T-helper 2 cell treated with Interferon-gamma antibody and Interleukin-4, amounts not matched to agents 100 ng/mL and 5 ng/mL, for 36 hours (primary cell): ENCODE measurements at regions not wholly inside any gene's neighbourhood (a gene's known extent, or its start where the extent isn't known, plus 50 kb on each side); places are given as distances from the start of the nearest gene placed in this dataset.
"Not testable (repeated sequence)": the region's sequence is repeated elsewhere in the genome, so short reads cannot be mapped to it uniquely, and the experiment has no call there.

Experiments
- intact Hi-C: fragments of 100-400 bp; cut with micrococcal nuclease; formaldehyde crosslinking; loops from one replicate; pipeline ENCODE4 v1.15.1; 2023

DNA sequence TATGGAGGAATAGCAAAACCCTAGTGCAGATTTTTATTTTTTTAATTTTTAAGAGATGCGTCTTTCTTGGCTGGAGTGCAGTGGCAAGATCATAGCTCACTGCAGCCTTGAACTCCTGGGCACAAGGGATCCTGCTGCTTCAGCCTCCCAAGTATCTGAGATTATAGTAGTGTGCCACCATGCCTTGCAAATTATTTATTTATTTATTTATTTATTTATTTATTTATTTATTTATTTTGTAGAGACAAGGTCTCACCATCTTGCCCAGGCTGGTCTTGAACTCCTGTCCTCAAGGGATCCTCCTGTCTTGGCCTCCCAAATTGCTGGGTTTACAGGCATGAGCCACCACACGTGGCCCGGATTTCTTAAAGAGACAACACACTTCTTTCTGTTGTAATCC lies 1158.8 kb downstream of the AACS start:
- intact Hi-C loops: no loop called here

DNA sequence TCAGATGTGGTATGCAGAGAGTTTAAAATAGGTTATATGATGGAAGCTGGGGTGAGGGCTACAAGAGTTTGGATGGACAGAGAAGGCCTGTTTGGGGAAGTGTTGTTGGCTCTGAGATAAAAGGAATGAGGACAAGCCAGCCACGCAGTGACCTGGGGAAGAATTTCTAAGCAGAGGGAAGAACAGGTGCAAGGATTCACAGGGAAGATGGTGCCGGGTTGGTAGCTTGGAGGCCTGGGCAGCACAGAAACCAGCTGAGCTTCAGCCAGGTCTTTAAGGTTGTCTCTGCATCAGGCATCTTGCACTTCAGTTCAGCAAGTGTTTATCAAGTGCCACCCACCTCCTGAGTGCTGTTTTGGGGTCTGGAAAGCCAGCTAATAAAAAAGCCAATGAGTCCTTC lies 1163.7 kb downstream of the AACS start:
- intact Hi-C loops: no loop called here

DNA sequence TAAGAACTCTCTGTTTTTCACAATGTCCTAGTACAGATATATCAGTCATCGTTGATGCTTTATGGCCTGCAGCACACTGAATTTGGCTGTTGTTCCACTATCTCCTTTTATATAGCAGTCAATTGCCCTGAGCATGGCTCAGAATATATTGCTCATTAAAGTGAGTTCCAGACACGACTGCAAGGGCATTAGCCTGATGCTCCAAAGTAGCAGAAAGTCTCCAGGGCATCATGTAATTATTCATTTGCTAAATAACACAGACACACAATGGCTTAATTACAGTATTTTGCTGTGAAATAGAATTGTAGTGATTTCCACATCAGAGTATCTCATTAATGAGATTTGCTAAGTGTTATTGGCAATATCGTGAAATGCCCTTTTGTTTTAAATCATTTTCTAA lies 1167.5 kb downstream of the AACS start:
- intact Hi-C loops: no loop called here

- intact Hi-C loops: no loop called here
Measured at GRCh38 chr12:126233625-126234024, 1168.4 kb downstream of the AACS start.

DNA sequence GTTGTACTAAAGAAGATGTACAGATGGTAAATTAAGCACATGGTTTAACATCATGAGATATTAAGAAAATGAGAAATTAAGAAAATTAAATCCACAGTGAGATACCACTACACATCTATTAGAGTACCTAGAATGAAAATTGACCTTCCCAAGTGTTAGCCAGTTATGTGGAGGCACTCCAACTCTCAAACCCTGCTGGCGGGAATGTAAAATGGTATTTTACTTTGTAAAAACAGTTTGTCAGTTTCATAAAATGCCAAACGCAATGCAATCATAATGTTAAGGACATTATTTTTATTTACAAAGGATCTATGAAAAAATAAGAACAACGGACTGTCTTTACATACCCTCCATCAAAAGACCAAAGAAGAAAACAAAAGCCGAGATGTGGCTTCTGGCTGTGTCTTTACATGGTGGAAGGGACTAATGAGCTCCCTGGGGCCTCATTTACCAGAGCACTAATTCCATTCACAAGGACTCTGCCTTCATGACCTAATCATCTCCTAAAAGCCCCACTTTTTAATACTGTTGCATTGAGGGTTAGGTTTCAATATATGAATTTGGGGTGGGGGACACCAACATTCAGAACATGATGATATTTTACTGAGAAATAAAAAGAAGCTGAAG lies 1178.7 kb downstream of the AACS start:
- intact Hi-C loops: no loop called here

DNA sequence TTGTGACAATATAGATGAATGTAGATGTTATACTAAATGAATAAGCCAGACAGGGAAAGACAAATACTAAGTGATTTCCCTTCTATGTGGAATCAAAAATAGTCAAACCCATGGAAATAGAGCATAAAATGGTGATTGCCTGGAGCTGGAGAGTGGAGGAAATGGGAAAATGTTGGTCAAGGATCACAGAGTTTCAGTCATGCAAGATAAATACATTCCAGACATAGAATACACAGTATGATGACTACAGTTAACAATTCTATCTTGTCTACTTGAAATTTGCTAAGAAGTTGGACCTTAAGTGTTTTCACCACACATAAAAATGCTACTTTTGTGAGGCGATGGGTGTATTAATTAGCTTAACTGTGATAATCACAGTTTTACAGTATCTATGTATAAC lies 1182.7 kb downstream of the AACS start:
- intact Hi-C loops: no loop called here

GRCh38 chr12:126248871-126249403 lies 1183.7 kb downstream of the AACS start:
- intact Hi-C loops: no loop called here

DNA sequence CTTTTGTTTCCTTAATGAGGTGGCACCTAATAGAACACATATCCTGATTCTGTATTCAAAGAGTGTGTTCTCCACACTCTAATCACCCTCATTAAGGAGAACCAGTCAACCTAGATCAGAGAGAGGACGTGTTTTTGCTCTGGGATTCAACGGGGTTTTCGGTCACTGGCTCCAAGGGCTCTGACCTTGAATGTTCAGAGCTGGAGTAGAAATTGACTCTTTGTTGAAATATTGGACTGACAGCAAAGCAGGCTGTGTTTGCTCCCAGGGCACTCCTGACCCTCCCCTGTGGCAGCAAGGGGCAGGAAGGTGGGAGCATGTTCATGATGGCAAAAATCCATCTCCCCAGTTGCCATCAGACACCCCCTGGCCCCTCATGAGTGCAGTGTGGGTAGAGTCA lies 1193.0 kb downstream of the AACS start:
- intact Hi-C loops: no loop called here

DNA sequence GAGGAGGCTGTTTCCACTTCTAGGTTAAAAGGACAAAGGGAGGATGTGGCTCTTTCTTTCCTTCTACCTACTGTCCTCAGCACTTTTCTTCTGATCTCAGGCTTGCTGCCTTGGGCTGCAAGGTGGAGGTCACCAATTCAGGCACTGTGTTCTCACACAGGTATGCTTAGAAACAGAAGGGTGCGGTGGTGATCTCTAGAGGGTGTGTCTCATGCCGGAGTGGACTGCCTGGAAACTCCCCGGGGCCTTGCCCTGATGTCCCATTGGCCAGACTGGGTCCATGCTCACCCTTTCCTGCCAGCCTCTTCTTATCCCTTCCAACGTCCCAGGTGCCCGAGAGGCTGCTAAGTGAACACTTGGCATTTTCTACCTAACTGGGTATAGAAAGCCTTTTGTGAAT lies 1197.6 kb downstream of the AACS start:
- intact Hi-C loops: no loop called here

DNA sequence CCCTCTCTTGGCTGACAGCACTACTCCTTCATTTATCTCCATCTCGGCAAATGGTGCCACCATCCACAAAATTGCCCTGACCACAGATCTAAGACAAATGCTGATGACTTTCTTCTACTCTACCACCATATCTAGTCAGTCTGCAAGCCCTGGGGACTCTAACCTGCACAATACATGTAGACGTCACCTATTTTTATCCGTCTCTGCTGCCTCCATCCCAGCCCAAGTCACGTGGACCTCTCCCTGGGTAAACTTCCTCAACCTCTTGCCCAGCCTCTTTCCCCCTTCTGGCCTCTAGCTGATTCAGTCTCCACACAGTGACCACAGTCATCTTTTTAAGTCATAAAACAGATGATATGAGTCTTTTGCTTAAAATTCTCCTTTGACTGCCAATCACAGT lies 1203.0 kb downstream of the AACS start:
- intact Hi-C loops: no loop called here

DNA sequence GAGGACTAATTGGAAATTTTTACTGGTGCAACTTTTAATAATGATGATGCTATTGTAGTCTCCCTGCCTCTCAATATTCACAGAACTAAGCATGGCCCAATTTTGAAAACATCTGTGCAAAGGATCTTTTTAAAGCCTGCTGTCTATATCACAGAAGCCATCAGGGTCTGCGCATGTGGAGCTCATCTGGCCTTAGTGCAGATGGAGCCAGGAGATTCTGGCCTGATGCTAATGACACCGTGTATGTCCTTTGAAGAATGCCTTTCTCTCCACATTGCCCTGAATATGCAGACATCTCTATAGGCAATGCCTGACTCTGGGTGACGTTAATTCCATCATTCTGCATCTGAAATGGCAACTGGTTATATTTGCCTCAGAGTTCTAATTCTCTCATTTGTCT lies 1205.9 kb downstream of the AACS start:
- intact Hi-C loops: no loop called here

- intact Hi-C loops: no loop called here
Measured at GRCh38 chr12:126282691-126283090, 1217.5 kb downstream of the AACS start.

GRCh38 chr12:126286203-126286602 lies 1221.0 kb downstream of the AACS start:
- intact Hi-C loops: no loop called here

DNA sequence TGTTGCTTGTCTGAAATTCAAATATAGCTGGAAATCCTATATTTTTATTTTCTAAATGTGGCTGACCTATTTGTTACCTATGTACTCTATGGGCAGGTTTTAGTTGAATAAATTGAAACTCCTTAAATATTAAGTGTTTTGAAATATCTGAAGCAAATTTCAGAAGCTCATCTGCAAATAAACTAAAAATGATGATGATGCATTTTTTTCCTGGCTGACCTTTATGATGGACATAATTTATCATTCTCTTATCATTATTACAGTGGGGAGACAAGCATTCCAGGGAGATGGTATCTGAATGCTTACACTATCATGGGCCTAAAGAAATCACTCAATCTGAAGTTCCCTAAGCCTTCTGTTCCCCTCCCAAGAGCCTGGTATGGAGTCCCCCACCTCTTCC lies 1225.2 kb downstream of the AACS start:
- intact Hi-C loops: no loop called here

- intact Hi-C loops: not testable (repeated sequence)
Measured at GRCh38 chr12:126291987-126292386, 1226.8 kb downstream of the AACS start.

DNA sequence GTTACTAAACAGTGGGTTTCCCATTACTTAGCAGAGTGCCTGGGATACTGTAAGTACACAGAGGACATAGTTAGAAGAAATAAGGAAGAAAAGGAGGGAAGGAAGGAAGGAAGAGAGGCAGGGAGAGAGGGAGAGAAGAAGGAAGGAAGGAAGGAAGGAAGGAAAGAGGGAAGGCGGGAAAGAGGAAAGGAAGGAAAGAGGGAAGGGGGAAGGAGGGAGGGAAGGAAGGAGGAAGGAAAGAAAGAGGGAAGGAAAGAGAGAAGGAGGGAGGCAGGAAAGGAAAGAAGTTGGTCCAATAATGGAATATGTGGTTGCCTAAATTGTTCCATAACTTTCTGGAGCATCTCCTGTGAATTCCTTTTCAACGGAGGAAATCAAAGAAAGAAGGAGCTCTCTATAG lies 1230.4 kb downstream of the AACS start:
- intact Hi-C loops: no loop called here

DNA sequence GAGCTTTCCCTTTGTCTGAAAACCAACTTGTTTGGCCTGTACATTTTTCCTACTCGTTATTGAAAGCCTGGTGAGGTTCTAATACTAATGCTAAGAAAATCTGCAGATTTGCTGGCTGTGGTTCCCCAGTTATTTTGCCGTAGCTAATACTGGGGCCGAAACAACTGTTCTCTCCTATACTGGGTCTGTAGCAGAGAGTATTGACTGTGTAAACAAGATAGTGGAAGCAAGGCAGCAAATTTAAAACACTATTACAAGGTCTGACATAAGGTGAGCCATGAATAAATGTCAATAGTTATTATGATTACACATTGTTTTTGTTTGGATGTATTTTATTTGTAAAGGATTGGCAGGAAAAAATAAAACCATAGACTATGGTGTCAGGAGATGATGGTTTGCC lies 1244.0 kb downstream of the AACS start:
- intact Hi-C loops: no loop called here

DNA sequence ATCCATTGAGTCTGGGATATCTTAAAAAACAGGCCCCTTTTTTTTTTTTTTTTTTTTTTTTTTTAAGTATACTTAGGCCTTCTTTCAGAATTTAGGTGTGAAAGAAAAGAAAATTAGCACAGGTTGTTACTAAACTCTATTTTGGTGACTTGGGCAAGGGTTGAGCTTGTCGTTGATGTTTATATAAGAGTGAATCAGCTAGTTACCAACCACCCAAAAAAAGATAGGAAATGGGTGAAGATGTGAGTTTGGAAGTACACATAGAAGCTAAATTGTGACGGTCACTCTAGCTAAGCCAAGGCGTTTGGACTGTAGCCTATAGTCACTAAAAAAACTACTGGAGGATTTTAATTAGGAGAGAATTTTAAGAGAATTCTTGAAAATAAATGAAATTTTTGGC lies 1247.2 kb downstream of the AACS start:
- intact Hi-C loops: no loop called here

DNA sequence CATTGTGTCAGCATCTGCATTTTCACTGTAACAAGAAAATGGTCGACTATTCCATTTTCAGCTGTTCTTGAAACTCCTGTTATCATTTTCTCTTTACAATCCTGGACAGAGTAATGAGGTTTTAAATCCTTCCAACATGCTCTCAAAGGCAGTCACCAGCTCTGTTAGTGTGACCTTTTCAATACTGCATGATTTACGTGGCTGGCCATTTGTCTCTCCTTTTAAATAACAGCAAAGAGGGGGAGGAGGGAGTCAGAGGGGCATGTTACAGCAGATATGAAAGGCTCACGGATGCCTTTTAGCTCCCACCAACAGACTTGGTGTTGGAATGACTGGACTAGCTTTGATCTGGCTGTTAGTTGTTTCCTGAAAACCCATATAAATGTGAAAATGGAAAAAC lies 1251.2 kb downstream of the AACS start:
- intact Hi-C loops: no loop called here

DNA sequence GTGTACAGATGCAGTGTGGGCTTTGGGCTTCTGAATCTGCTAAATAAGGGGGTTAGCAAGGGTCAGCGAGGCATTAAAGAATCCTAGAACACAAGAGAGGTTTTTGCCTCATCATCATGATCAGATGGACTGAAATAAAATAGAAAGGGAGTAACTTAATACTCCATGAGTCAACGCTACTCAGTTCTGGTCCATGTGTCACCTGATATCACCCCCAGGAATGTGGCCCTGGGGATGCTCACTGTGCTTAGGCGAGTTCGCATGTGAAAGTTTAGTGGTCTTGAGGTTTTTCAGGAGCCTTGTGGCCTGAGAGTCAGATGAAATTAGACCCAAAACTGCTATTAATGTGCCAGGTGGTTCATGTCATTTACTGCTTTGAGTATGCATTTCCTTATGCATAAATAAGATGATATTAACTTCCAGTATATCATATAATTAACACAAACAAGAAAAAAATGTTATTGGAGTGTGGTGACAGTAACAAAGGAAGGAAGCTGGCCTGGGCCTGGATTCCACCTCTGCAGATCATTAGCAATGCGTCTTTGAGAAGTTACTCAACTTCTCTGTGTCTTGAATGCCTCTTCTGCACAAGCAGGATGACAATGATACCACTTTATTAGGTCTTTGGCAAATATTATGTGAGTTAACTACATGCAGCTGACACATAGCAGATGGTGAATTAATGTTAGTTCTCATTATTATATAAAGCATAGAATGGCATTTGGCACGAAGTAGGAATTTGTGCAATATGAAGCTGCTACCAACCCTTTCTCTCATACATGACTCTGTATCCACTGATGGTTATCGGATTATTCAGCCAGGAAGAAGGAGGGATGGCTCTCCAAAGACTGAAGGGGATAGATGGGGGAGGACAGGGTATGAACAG lies 1272.6 kb downstream of the AACS start:
- intact Hi-C loops: no loop called here

DNA sequence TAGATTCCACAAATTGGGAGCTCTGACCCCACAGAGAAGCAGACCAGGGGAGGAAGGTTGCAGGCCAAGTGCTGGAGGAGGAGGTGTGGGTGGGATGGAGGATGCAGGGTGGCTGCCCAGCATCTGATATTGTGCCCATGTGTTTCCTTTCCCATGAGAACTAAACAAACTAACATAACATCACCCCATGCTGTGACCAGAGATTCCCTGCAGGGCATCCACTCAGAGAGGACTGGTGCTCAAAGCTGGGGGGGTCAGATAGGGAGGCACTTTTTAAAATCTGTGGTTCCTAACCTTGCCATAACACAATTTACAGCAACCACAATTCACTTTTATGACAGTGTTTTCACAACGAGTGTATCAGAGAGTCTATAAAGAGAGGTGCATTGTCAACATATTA lies 1277.6 kb downstream of the AACS start:
- intact Hi-C loops: no loop called here

DNA sequence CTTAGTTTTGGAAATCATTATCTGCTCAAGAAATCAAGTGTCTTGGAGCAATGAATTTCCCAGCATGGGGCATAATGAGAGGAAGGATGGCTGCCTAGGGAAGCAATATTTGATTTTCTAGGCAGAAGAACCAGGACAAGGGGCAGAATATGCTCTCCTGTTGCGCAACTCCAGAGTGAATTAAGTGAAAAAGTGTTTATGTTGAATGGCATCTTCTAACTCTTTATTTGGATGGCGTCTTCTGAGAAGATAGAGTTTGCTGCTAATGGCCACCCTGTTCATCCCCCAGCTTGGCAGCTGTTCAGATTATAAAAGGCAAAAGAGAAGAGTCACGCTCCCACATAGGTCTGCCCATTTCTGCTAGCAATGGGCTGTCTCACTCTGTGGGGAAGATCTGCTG lies 1278.1 kb downstream of the AACS start:
- intact Hi-C loops: no loop called here

GRCh38 chr12:126346087-126346486 lies 1280.9 kb downstream of the AACS start:
- intact Hi-C loops: no loop called here
